HepG2 (cell line): ENCODE measurements at regions not wholly inside any gene's neighbourhood (a gene's known extent, or its start where the extent isn't known, plus 50 kb on each side); places are given as distances from the start of the nearest gene placed in this dataset.

Source experiments
- ATAC-seq: fragments of 200-7000 bp; cut with Tn5 transposase; 3 replicates; pipeline ENCODE4 v1.9.1; 2020; ENCODE audit warnings: mild to moderate bottlenecking, moderate library complexity
- BruUV-seq: library from RNA; stranded (reverse); fragments of 400-500 nt; replicated peaks from 2 replicates; lab custom pipeline; 2021; lab: Mats Ljungman, UMichigan
- CTCF ChIA-PET: fragments of 300-600 bp; formaldehyde crosslinking; extraction: SDS; loops from one replicate; lab custom pipeline; 2021; ENCODE audit warnings: low total read pairs, inconsistent platforms, low intra/inter-chr PET ratio; lab: Yijun Ruan, JAX
- POLR2A ChIA-PET: fragments of 350-600 bp; sonication (Branson Sonifier 250); formaldehyde crosslinking; loops from one replicate; lab custom pipeline; 2020; ENCODE audit warnings: antibody characterized with exemption, inconsistent platforms; lab: Yijun Ruan, JAX
- DNase-seq: peaks from one replicate; pipeline ENCODE4 v3.0.0-alpha.2; 2015; ENCODE audit warnings: low spot score
- FAIRE-seq: peaks from 3 replicates; lab custom pipeline; 2011; peaks lifted over from hg19 to GRCh38; lab: Jason Lieb, UNC
- H2AFZ ChIP-seq: one replicate; pipeline ENCODE4 v1.6.1; 2011; ENCODE audit warnings: low read length, inconsistent platforms
- H3K27ac ChIP-seq: fragments of 300-600 bp; 3 replicates; pipeline ENCODE4 v1.8.0; 2011; ENCODE audit warnings: mixed run types, mild to moderate bottlenecking, mixed read lengths, low read length, inconsistent platforms; ENCODE audit not compliant: insufficient read depth; ENCODE audit errors: extremely low read length
- H3K27me3 ChIP-seq, 2 experiments: fragments of 200-600 bp in 1 of 2; 2 replicates in 1 of 2; 3 replicates in 1 of 2; pipeline versions ENCODE4 v1.6.0 to v1.8.0; 2011; ENCODE audit warnings: low read length in 2 of 2, mild to moderate bottlenecking in 2 of 2, moderate library complexity in 2 of 2, inconsistent platforms in 1 of 2; ENCODE audit not compliant: insufficient read depth in 2 of 2, control insufficient read depth in 1 of 2
- H3K36me3 ChIP-seq, 2 experiments: fragments of 200-600 bp in 1 of 2; replicated peaks in 1 of 2; 2 replicates in 1 of 2; 3 replicates in 1 of 2; pipeline versions ENCODE4 v1.5.1 to v1.8.0; 2011; ENCODE audit warnings: low read length in 2 of 2, inconsistent platforms in 1 of 2; ENCODE audit not compliant: insufficient read depth in 2 of 2, control insufficient read depth in 1 of 2
- H3K4me1 ChIP-seq: 2 replicates; pipeline ENCODE4 v1.5.1; 2012; ENCODE audit warnings: low read length, inconsistent platforms; ENCODE audit not compliant: insufficient read depth
- H3K4me2 ChIP-seq: 2 replicates; pipeline ENCODE4 v1.6.0; 2011; ENCODE audit warnings: low read depth, low read length, inconsistent platforms
- H3K4me3 ChIP-seq, 3 experiments: fragments of 200-600 bp in 1 of 3; sonication (generic), shearing (Covaris generic) in 1 of 3; replicated peaks in 1 of 3; 2 replicates each; pipeline ENCODE4 v1.5.1; 2011 to 2016; ENCODE audit warnings: low read length in 3 of 3, inconsistent platforms in 2 of 3, low read depth in 2 of 3, mild to moderate bottlenecking in 2 of 3, control low read depth in 1 of 3, mixed read lengths in 1 of 3; ENCODE audit not compliant: insufficient read depth in 1 of 3
- H3K79me2 ChIP-seq: one replicate; pipeline ENCODE4 v1.6.1; 2011; ENCODE audit warnings: low read length, inconsistent platforms; ENCODE audit not compliant: insufficient read depth
- H3K9ac ChIP-seq: 2 replicates; pipeline ENCODE4 v1.6.0; 2011; ENCODE audit warnings: mild to moderate bottlenecking, low read depth, low read length, inconsistent platforms; ENCODE audit not compliant: insufficient read depth
- H3K9me3 ChIP-seq: 2 replicates; pipeline ENCODE4 v1.5.1; 2012; ENCODE audit warnings: mild to moderate bottlenecking, low read length
- H4K20me1 ChIP-seq: 2 replicates; pipeline ENCODE4 v1.6.0; 2011; ENCODE audit warnings: inconsistent platforms, mild to moderate bottlenecking, low read length, moderate library complexity; ENCODE audit not compliant: insufficient read depth
- ATF7 ChIP-seq, 2 experiments: fragments of 450-650 bp in 1 of 2; sonication (generic) in 1 of 2; formaldehyde crosslinking in 1 of 2; IDR thresholded peaks; 2 replicates each; pipeline versions ENCODE4 v1.4.0 to v1.6.1; 2016 to 2020; ENCODE audit warnings: antibody characterized with exemption in 1 of 2, mild to moderate bottlenecking in 1 of 2, missing genetic modification reagents in 1 of 2
- HDAC2 ChIP-seq: sonication (generic); formaldehyde crosslinking; IDR thresholded peaks from 2 replicates; pipeline ENCODE4 v1.4.0; 2020; ENCODE audit warnings: missing genetic modification reagents
- HMG20A ChIP-seq: IDR thresholded peaks from 2 replicates; pipeline ENCODE4 v1.6.1; 2016; ENCODE audit warnings: borderline replicate concordance
- JUN ChIP-seq: sonication (generic); formaldehyde crosslinking; IDR thresholded peaks from 2 replicates; pipeline ENCODE4 v1.4.0; 2020; ENCODE audit warnings: mild to moderate bottlenecking, missing genetic modification reagents
- MTA3 ChIP-seq: sonication (generic); formaldehyde crosslinking; IDR thresholded peaks from 2 replicates; pipeline ENCODE4 v1.4.0; 2020; ENCODE audit warnings: missing genetic modification reagents
- PRPF4 ChIP-seq: fragments of 200-400 bp; formaldehyde crosslinking; IDR thresholded peaks from 2 replicates; pipeline ENCODE4 v1.6.1; 2016; ENCODE audit warnings: low read length, low read depth; ENCODE audit not compliant: poor library complexity, severe bottlenecking
- ZNF296 ChIP-seq: sonication (generic); formaldehyde crosslinking; conservative IDR thresholded peaks from 2 replicates; pipeline ENCODE4 v1.5.0; 2020; ENCODE audit warnings: mild to moderate bottlenecking, missing genetic modification reagents
- ZNF569 ChIP-seq: sonication (generic); formaldehyde crosslinking; IDR thresholded peaks from 2 replicates; pipeline ENCODE4 v1.5.0; 2020; ENCODE audit warnings: mild to moderate bottlenecking, missing genetic modification reagents, moderate library complexity, borderline replicate concordance
- ZNF644 ChIP-seq: IDR thresholded peaks from 2 replicates; pipeline ENCODE4 v1.6.1; 2016; ENCODE audit warnings: low read depth
- ZNF75D ChIP-seq: sonication (generic); formaldehyde crosslinking; IDR thresholded peaks from 2 replicates; pipeline ENCODE4 v1.8.1; 2023; ENCODE audit warnings: missing genetic modification reagents, mild to moderate bottlenecking, borderline replicate concordance
- in situ Hi-C: cut with HindIII; loops from 2 replicates; pipeline ENCODE4 v1.10.0; 2017; ENCODE audit warnings: low pct_unique_long_range_greater_than_20kb; ENCODE audit not compliant: extremely low pct_ligation_motif_present
- intact Hi-C: fragments of 100-400 bp; cut with micrococcal nuclease; formaldehyde crosslinking; loops from one replicate; pipeline ENCODE4 v1.10.0; 2022; ENCODE audit not compliant: unreplicated experiment
- TF ChIP-seq, protein P1 (sequence below): IDR thresholded peaks from 2 replicates; pipeline ENCODE4 v1.6.1; 2016; ENCODE audit warnings: missing compliant biosample characterization, missing genetic modification reagents, borderline replicate concordance
- TF ChIP-seq, protein P2 (sequence below): sonication (generic); formaldehyde crosslinking; IDR thresholded peaks from 2 replicates; pipeline ENCODE4 v1.4.0; 2020; ENCODE audit warnings: mild to moderate bottlenecking, missing genetic modification reagents

DNA sequence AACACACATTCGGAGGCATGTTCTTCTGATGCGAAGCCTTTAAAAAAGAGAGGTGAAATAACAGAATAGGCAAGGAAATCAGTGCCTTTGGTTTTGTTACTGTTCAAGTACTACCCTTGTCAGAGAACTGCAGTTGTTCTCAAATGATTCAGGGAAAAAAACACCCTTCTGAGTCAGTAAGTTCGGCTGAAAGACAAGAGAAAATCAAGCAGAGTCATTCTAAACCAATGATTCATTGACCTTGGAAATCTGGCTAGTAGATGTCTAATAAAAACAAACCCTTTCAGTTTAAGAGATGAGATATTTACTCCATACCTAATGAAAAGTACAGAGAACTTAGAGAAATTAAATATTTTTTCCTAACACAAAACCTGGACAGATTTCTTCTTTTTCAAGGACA is 72.7 kb upstream of the ABI3BP start (continued):
- TF ChIP-seq, protein P1, sequence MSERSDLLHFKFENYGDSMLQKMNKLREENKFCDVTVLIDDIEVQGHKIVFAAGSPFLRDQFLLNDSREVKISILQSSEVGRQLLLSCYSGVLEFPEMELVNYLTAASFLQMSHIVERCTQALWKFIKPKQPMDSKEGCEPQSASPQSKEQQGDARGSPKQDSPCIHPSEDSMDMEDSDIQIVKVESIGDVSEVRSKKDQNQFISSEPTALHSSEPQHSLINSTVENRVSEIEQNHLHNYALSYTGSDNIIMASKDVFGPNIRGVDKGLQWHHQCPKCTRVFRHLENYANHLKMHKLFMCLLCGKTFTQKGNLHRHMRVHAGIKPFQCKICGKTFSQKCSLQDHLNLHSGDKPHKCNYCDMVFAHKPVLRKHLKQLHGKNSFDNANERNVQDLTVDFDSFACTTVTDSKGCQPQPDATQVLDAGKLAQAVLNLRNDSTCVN (CRISPR knock-in tag), result no peak
- TF ChIP-seq, protein P2, sequence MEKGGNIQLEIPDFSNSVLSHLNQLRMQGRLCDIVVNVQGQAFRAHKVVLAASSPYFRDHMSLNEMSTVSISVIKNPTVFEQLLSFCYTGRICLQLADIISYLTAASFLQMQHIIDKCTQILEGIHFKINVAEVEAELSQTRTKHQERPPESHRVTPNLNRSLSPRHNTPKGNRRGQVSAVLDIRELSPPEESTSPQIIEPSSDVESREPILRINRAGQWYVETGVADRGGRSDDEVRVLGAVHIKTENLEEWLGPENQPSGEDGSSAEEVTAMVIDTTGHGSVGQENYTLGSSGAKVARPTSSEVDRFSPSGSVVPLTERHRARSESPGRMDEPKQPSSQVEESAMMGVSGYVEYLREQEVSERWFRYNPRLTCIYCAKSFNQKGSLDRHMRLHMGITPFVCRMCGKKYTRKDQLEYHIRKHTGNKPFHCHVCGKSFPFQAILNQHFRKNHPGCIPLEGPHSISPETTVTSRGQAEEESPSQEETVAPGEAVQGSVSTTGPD, result no peak
- TF ChIP-seq JUN (CRISPR knock-in tag) (no peak), HDAC2 (CRISPR knock-in tag) (no peak)

DNA sequence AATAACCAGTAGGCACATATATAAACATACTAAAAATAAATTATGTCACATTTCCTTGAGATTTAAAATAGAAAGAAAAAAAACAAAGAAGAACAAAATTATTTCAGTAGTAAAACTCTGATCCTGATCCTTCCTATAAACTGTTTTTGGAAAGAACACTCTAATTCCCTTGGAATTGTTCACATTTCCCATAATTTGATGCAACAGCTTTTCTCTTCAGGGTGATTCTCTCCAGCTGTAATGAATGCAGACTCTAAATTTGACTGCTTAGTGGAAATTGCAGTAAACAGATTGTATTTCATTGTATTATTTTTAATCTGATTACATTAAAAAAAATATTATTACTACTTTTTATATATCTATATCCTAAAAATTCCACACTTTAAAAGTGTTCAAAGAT is 70.2 kb upstream of the ABI3BP start:
- no peak overlapping the region for H2AFZ ChIP-seq
- H3K4me3 ChIP-seq, result no peak overlapping the region
- no TSS peak for BruUV-seq
- ChIA-PET CTCF (no interaction called here), POLR2A (no interaction called here)
- no peaks in the 10 kb centered on the region for H3K4me1 ChIP-seq
- FAIRE-seq (no peak), DNase-seq (no peak), ATAC-seq (no peak)
- no peaks in the 10 kb centered on the region for H4K20me1 ChIP-seq
- no peaks in the 10 kb centered on the region; a peak in 1 of 5 replicates for H3K27me3 ChIP-seq
- in situ Hi-C loops, result loop anchor here (25.0 kb wide), 1 partner anchor 574 kb away; no protein-coding TSS in a partner anchor
- no peaks in the 10 kb centered on the region for H3K36me3 ChIP-seq
- H3K9ac ChIP-seq, result no peak overlapping the region
- no peak overlapping the region for H3K27ac ChIP-seq
- H3K9me3 ChIP-seq, result peaks cover under 1% of the 10 kb centered on the region; the same call in 1 of the 2 replicates
- no peaks in the 10 kb centered on the region for H3K79me2 ChIP-seq
- TF ChIP-seq MTA3 (CRISPR knock-in tag), result no peak
- no peak for TF ChIP-seq ZNF569
- TF ChIP-seq ZNF75D (CRISPR knock-in tag), result no peak
- no peak for TF ChIP-seq ZNF644 (CRISPR knock-in tag)
- TF ChIP-seq ATF7 (IDR thresholded peaks at IDR 0.05), result no peak
- no peak for TF ChIP-seq ATF7 (CRISPR knock-in tag; IDR thresholded peaks at IDR 0.05)
- no peak for TF ChIP-seq HMG20A (CRISPR knock-in tag)
- TF ChIP-seq ZNF296 (CRISPR knock-in tag), result no peak
- TF ChIP-seq PRPF4, result no peak
- H3K4me2 ChIP-seq, result no peak overlapping the region
- intact Hi-C loops, result no loop called here
